H1 (cell line): ENCODE measurements at regions not wholly inside any gene's neighbourhood (a gene's known extent, or its start where the extent isn't known, plus 50 kb on each side); places are given as distances from the start of the nearest gene placed in this dataset.

ENCODE experiments used
- CEBPB ChIP-seq: IDR thresholded peaks from 2 replicates; pipeline ENCODE4 v1.6.1; 2012; ENCODE audit warnings: low read depth, low read length
- CHD1 ChIP-seq: IDR thresholded peaks from 2 replicates; pipeline ENCODE4 v1.6.1; 2012; ENCODE audit warnings: low read depth, low read length, improper control_type of control experiment
- CHD2 ChIP-seq: IDR thresholded peaks from 2 replicates; pipeline ENCODE4 v1.6.1; 2012; ENCODE audit warnings: low read length, improper control_type of control experiment
- EP300 ChIP-seq, 2 experiments: IDR thresholded peaks; 1 replicate in 1 of 2; 2 replicates in 1 of 2; pipeline ENCODE4 v1.6.1; 2011 to 2012; ENCODE audit warnings: low read depth in 2 of 2, low read length in 2 of 2, mild to moderate bottlenecking in 2 of 2, borderline replicate concordance in 1 of 2, inconsistent platforms in 1 of 2, moderate library complexity in 1 of 2
- FOSL1 ChIP-seq: IDR thresholded peaks from 2 replicates; pipeline ENCODE4 v1.6.1; 2011; ENCODE audit warnings: mild to moderate bottlenecking, low read depth, low read length, moderate library complexity; ENCODE audit not compliant: insufficient read depth
- HDAC2 ChIP-seq, 2 experiments: fragments of 300-600 bp in 1 of 2; sonication (generic) in 1 of 2; IDR thresholded peaks; 2 replicates each; pipeline ENCODE4 v1.6.1; 2011 to 2012; ENCODE audit warnings: low read depth in 2 of 2, low read length in 2 of 2, mild to moderate bottlenecking in 2 of 2, moderate library complexity in 2 of 2, borderline replicate concordance in 1 of 2, inconsistent platforms in 1 of 2
- JUND ChIP-seq: IDR thresholded peaks from 2 replicates; pipeline ENCODE4 v1.6.1; 2011; ENCODE audit warnings: mild to moderate bottlenecking, improper control_type of control experiment, low read length
- MAFK ChIP-seq: IDR thresholded peaks from 2 replicates; pipeline ENCODE4 v1.6.1; 2012; ENCODE audit warnings: low read depth, mild to moderate bottlenecking, improper control_type of control experiment, low read length
- NANOG ChIP-seq: IDR thresholded peaks from 2 replicates; pipeline ENCODE4 v1.6.1; 2011; ENCODE audit warnings: low read length, low read depth, mild to moderate bottlenecking, inconsistent platforms; ENCODE audit not compliant: insufficient read depth, poor library complexity, severe bottlenecking
- NRF1 ChIP-seq: IDR thresholded peaks from 2 replicates; pipeline ENCODE4 v1.6.1; 2011; ENCODE audit warnings: mild to moderate bottlenecking, low read depth, low read length, improper control_type of control experiment
- PHF8 ChIP-seq: fragments of 200-600 bp; sonication (generic); conservative IDR thresholded peaks from 2 replicates; pipeline ENCODE4 v1.7.1; 2012; ENCODE audit warnings: low read depth, mild to moderate bottlenecking, inconsistent platforms, low read length, moderate library complexity
- POLR2A ChIP-seq, 2 experiments: IDR thresholded peaks; 1 replicate in 1 of 2; 2 replicates in 1 of 2; pipeline ENCODE4 v1.6.1; 2011; ENCODE audit warnings: low read depth in 2 of 2, low read length in 2 of 2, mild to moderate bottlenecking in 2 of 2; ENCODE audit errors: control extremely low read depth in 1 of 2
- POLR2AphosphoS5 ChIP-seq: IDR thresholded peaks from 2 replicates; pipeline ENCODE4 v1.6.1; 2011; ENCODE audit warnings: low read depth, low read length
- SP1 ChIP-seq: IDR thresholded peaks from 2 replicates; pipeline ENCODE4 v1.6.1; 2011; ENCODE audit warnings: low read depth, low read length
- SP4 ChIP-seq: IDR thresholded peaks from 2 replicates; pipeline ENCODE4 v1.6.1; 2012; ENCODE audit warnings: low read length, inconsistent platforms
- SUZ12 ChIP-seq: fragments of 200-600 bp; sonication (generic); IDR thresholded peaks from 2 replicates; pipeline ENCODE4 v1.6.1; 2012; ENCODE audit warnings: mild to moderate bottlenecking, inconsistent platforms, low read length, moderate library complexity, mixed read lengths
- TCF12 ChIP-seq: IDR thresholded peaks from 2 replicates; pipeline ENCODE4 v1.6.1; 2011; ENCODE audit warnings: low read depth, mild to moderate bottlenecking, low read length
- YY1 ChIP-seq: IDR thresholded peaks from 2 replicates; pipeline ENCODE4 v1.6.1; 2011; ENCODE audit warnings: low read depth, mild to moderate bottlenecking, low read length
- ZNF274 ChIP-seq: IDR thresholded peaks from 2 replicates; pipeline ENCODE4 v1.7.0; 2012; ENCODE audit warnings: low read length, borderline replicate concordance; ENCODE audit errors: extremely low read depth

GRCh38 chr13:73450583-73450982 lies 391.8 kb downstream of the KLF5 start (continued):
- TF ChIP-seq MAFK (no peak), JUND (no peak), EP300 (IDR thresholded peaks at IDR 0.05; ENCODE audit: borderline replicate concordance in 1 of 2, low read depth in 2 of 2, low read length in 2 of 2) (no peak), SUZ12 (no peak), NRF1 (no peak), SP4 (no peak), SP1 (no peak), ZNF274 (no peak), NANOG (no peak), CEBPB (no peak), PHF8 (no peak), TCF12 (no peak), POLR2A (IDR thresholded peaks at IDR 0.05; ENCODE audit: control extremely low read depth in 1 of 2, low read depth in 2 of 2, low read length in 2 of 2) (no peak), YY1 (no peak), POLR2AphosphoS5 (no peak), CHD1 (no peak), HDAC2 (IDR thresholded peaks at IDR 0.05; ENCODE audit: borderline replicate concordance in 1 of 2, low read depth in 2 of 2, low read length in 2 of 2) (no peak), FOSL1 (no peak), CHD2 (no peak)
